Kidney (tissue), 13 donors: ENCODE measurements at regions not wholly inside any gene's neighbourhood (a gene's known extent, or its start where the extent isn't known, plus 50 kb on each side); places are given as distances from the start of the nearest gene placed in this dataset.
A peak's percentile ranks its signal among the peaks of the same experiment; 100 is the strongest.
"Not testable (repeated sequence)": the region's sequence is repeated elsewhere in the genome, so short reads cannot be mapped to it uniquely, and the experiment has no call there.

ENCODE experiments used
- DNase-seq, 5 donors: peaks; one replicate each; pipeline ENCODE4 v3.0.0-alpha.2; 2013 to 2020
- FAIRE-seq: peaks from 2 replicates; lab custom pipeline; 2012; peaks lifted over from hg19 to GRCh38; lab: Jason Lieb, UNC
- H3K27ac ChIP-seq, 2 donors: one replicate each; pipeline ENCODE4 v1.7.0; 2013; ENCODE audit warnings: low read depth in 2 of 2, low read length in 2 of 2, inconsistent platforms in 1 of 2
- H3K27me3 ChIP-seq: one replicate; pipeline ENCODE4 v1.7.1; 2013; ENCODE audit warnings: low read length, inconsistent platforms; ENCODE audit not compliant: control insufficient read depth, insufficient read depth
- H3K36me3 ChIP-seq, 3 donors: one replicate each; pipeline versions ENCODE4 v1.7.0 to v1.7.1; 2013; ENCODE audit warnings: low read length in 3 of 3, control low read depth in 1 of 3, inconsistent platforms in 1 of 3; ENCODE audit not compliant: insufficient read depth in 3 of 3, control insufficient read depth in 2 of 3
- H3K4me1 ChIP-seq, 3 donors: one replicate each; pipeline versions ENCODE4 v1.7.0 to v1.7.1; 2013; ENCODE audit warnings: low read length in 3 of 3, inconsistent platforms in 1 of 3, low read depth in 1 of 3; ENCODE audit not compliant: control insufficient read depth in 2 of 3, insufficient read depth in 2 of 3
- H3K4me3 ChIP-seq, 3 donors: one replicate each; pipeline versions ENCODE4 v1.7.0 to v1.8.1; 2013; ENCODE audit warnings: low read length in 3 of 3, control low read depth in 1 of 3, inconsistent platforms in 1 of 3
- H3K9ac ChIP-seq, 3 donors: one replicate each; pipeline versions ENCODE4 v1.7.0 to v1.7.1; 2013; ENCODE audit warnings: low read length in 3 of 3, control low read depth in 1 of 3, inconsistent platforms in 1 of 3
- H3K9me3 ChIP-seq, 3 donors: one replicate each; pipeline versions ENCODE4 v1.7.0 to v1.7.1; 2013; ENCODE audit warnings: low read length in 3 of 3, control low read depth in 1 of 3, inconsistent platforms in 1 of 3; ENCODE audit not compliant: control insufficient read depth in 2 of 3, insufficient read depth in 1 of 3
- CTCF ChIP-seq: IDR thresholded peaks from 3 replicates; pipeline ENCODE4 v1.5.1; 2012; ENCODE audit warnings: mild to moderate bottlenecking, moderate library complexity, borderline replicate concordance; ENCODE audit not compliant: insufficient read depth; ENCODE audit errors: extremely low read depth
- intact Hi-C: fragments of 100-400 bp; cut with DNase I; formaldehyde crosslinking; loops from one replicate; pipeline ENCODE4 v1.11.1; 2022
- donor health status: control.
- donor health status: control.
- donor health status: control.
- donor health status: control.
- donor health status: control.
- donor health status: DM: yes; HTN: yes; CAD: no.
- donor health status: Normal renal cell carcinoma (clear cell type).

- H3K27ac ChIP-seq = no peak overlapping the region
- no peaks in the 10 kb centered on the region for H3K36me3 ChIP-seq
- H3K4me3 ChIP-seq = no peak overlapping the region
- H3K27me3 ChIP-seq = no peaks in the 10 kb centered on the region
- TF ChIP-seq CTCF = no peak
- no peaks in the 10 kb centered on the region for H3K9me3 ChIP-seq
- no peaks in the 10 kb centered on the region for H3K4me1 ChIP-seq
- no peak for FAIRE-seq
- DNase-seq = no peak
- no peak overlapping the region for H3K9ac ChIP-seq
- intact Hi-C loops = no loop called here
Measured at GRCh38 chr3:153369561-153370374, 207.7 kb downstream of the RAP2B start.

GRCh38 chr3:153370680-153371079, 208.7 kb downstream of the RAP2B start:
- TF ChIP-seq CTCF = no peak

GRCh38 chr3:153372326-153372725, 210.3 kb downstream of the RAP2B start:
- DNase-seq (no peak), FAIRE-seq (no peak)
- Histone ChIP-seq H3K36me3 (no peaks in the 10 kb centered on the region), H3K9ac (no peak overlapping the region), H3K9me3 (no peaks in the 10 kb centered on the region), H3K4me3 (no peak overlapping the region), H3K27ac (no peak overlapping the region), H3K4me1 (no peaks in the 10 kb centered on the region), H3K27me3 (no peaks in the 10 kb centered on the region)
- TF ChIP-seq CTCF = no peak
- intact Hi-C loops = no loop called here

More at GRCh38 chr3:153370680-153371079, 208.7 kb downstream of the RAP2B start:
- H3K4me1 ChIP-seq = no peaks in the 10 kb centered on the region
- H3K36me3 ChIP-seq = no peaks in the 10 kb centered on the region
- no peaks in the 10 kb centered on the region for H3K27me3 ChIP-seq
- no peak for FAIRE-seq
- H3K9ac ChIP-seq = no peak overlapping the region
- no peak overlapping the region for H3K4me3 ChIP-seq
- H3K27ac ChIP-seq = no peak overlapping the region
- H3K9me3 ChIP-seq = no peaks in the 10 kb centered on the region
- DNase-seq = no peak
- intact Hi-C loops = no loop called here

- no peak overlapping the region for H3K4me3 ChIP-seq
- no peak for FAIRE-seq
- no peak overlapping the region for H3K27ac ChIP-seq
- no peak overlapping the region for H3K9ac ChIP-seq
- no peaks in the 10 kb centered on the region for H3K27me3 ChIP-seq
- peak in 1 of 5 donors; percentile 1 for DNase-seq
- no peaks in the 10 kb centered on the region for H3K36me3 ChIP-seq
- no peaks in the 10 kb centered on the region for H3K4me1 ChIP-seq
- no peak for TF ChIP-seq CTCF
- intact Hi-C loops = no loop called here
- H3K9me3 ChIP-seq = no peaks in the 10 kb centered on the region
Measured at GRCh38 chr3:153373606-153374005, 211.6 kb downstream of the RAP2B start.

- FAIRE-seq, H3K4me1 ChIP-seq, intact Hi-C loops, H3K9ac ChIP-seq, H3K27me3 ChIP-seq, H3K4me3 ChIP-seq, H3K27ac ChIP-seq, H3K9me3 ChIP-seq, DNase-seq, H3K36me3 ChIP-seq: not testable (repeated sequence)
Measured at GRCh38 chr3:153378366-153378765, 216.3 kb downstream of the RAP2B start.
